Keratinocyte (primary cell): ENCODE measurements at regions not wholly inside any gene's neighbourhood (a gene's known extent, or its start where the extent isn't known, plus 50 kb on each side); places are given as distances from the start of the nearest gene placed in this dataset.
"Not testable (repeated sequence)": the region's sequence is repeated elsewhere in the genome, so short reads cannot be mapped to it uniquely, and the experiment has no call there.

ENCODE experiments used
- DNase-seq: peaks from one replicate; pipeline ENCODE4 v3.0.0-alpha.2; 2011; ENCODE audit warnings: low read depth, missing footprints, low spot score
- FAIRE-seq: peaks from 2 replicates; lab custom pipeline; 2011; peaks lifted over from hg19 to GRCh38; lab: Jason Lieb, UNC
- H2AFZ ChIP-seq: 2 replicates; pipeline ENCODE4 v1.6.0; 2012; ENCODE audit warnings: low read length, control low read depth, inconsistent platforms; ENCODE audit not compliant: control insufficient read depth
- H3K27ac ChIP-seq: 2 replicates; pipeline ENCODE4 v1.5.1; 2011; ENCODE audit warnings: low read length; ENCODE audit not compliant: control insufficient read depth, insufficient read depth
- H3K27me3 ChIP-seq: 3 replicates; pipeline ENCODE4 v1.6.0; 2011; ENCODE audit warnings: low read length; ENCODE audit not compliant: control insufficient read depth, insufficient read depth; ENCODE audit errors: extremely low read depth
- H3K36me3 ChIP-seq, 2 experiments: 2 replicates in 1 of 2; 3 replicates in 1 of 2; pipeline ENCODE4 v1.5.1; 2011; ENCODE audit warnings: low read length in 2 of 2, mild to moderate bottlenecking in 1 of 2; ENCODE audit not compliant: control insufficient read depth in 2 of 2, insufficient read depth in 2 of 2; ENCODE audit errors: extremely low read depth in 1 of 2
- H3K4me1 ChIP-seq: 3 replicates; pipeline ENCODE4 v1.5.1; 2011; ENCODE audit warnings: low read length; ENCODE audit not compliant: control insufficient read depth, insufficient read depth; ENCODE audit errors: extremely low read depth
- H3K4me2 ChIP-seq: 3 replicates; pipeline ENCODE4 v1.6.0; 2011; ENCODE audit warnings: low read depth, low read length; ENCODE audit not compliant: control insufficient read depth, insufficient read depth; ENCODE audit errors: extremely low read depth
- H3K4me3 ChIP-seq, 3 experiments: fragments of 200-600 bp in 1 of 3; sonication (generic) in 1 of 3; 2 replicates in 2 of 3; 3 replicates in 1 of 3; pipeline ENCODE4 v1.5.1; 2011 to 2016; ENCODE audit warnings: low read length in 3 of 3, mild to moderate bottlenecking in 3 of 3, control low read depth in 2 of 3, inconsistent platforms in 1 of 3, low read depth in 1 of 3, mixed read lengths in 1 of 3, mixed run types in 1 of 3, moderate library complexity in 1 of 3; ENCODE audit not compliant: control insufficient read depth in 2 of 3, insufficient read depth in 2 of 3; ENCODE audit errors: extremely low read depth in 1 of 3
- H3K79me2 ChIP-seq: 2 replicates; pipeline ENCODE4 v1.6.0; 2012; ENCODE audit warnings: low read length; ENCODE audit not compliant: control insufficient read depth, insufficient read depth
- H3K9ac ChIP-seq: 3 replicates; pipeline ENCODE4 v1.6.0; 2011; ENCODE audit warnings: low read length; ENCODE audit not compliant: control insufficient read depth, insufficient read depth; ENCODE audit errors: extremely low read depth
- H3K9me1 ChIP-seq: 3 replicates; pipeline ENCODE4 v1.6.0; 2011; ENCODE audit warnings: low read length; ENCODE audit not compliant: control insufficient read depth, insufficient read depth; ENCODE audit errors: extremely low read depth
- H3K9me3 ChIP-seq: 2 replicates; pipeline ENCODE4 v1.5.1; 2012; ENCODE audit warnings: low read depth, low read length; ENCODE audit not compliant: control insufficient read depth
- H4K20me1 ChIP-seq: 3 replicates; pipeline ENCODE4 v1.6.0; 2011; ENCODE audit warnings: low read length; ENCODE audit not compliant: control insufficient read depth, insufficient read depth; ENCODE audit errors: extremely low read depth
- EZH2 ChIP-seq: IDR thresholded peaks from one replicate; pipeline ENCODE4 v1.6.1; 2012; ENCODE audit warnings: inconsistent platforms, mild to moderate bottlenecking, low read length, moderate library complexity
- dilution Hi-C: fragments of 300-500 bp; cut with MboI; formaldehyde crosslinking; loops from one replicate; pipeline ENCODE4 v1.7.0; 2020; ENCODE audit warnings: low sequenced_read_pairs; ENCODE audit not compliant: extremely low pct_ligation_motif_present
- TF ChIP-seq, protein P1 (sequence below), 3 experiments: IDR thresholded peaks in 1 of 3; conservative IDR thresholded peaks in 1 of 3; optimal IDR thresholded peaks in 1 of 3; 2 replicates in 2 of 3; 3 replicates in 1 of 3; pipeline versions ENCODE3 to v1.5.1; 2011; ENCODE audit warnings: low read length in 3 of 3, mild to moderate bottlenecking in 3 of 3, moderate library complexity in 2 of 3, control low read depth in 1 of 3, inconsistent platforms in 1 of 3; ENCODE audit not compliant: insufficient read depth in 2 of 3; ENCODE audit errors: extremely low read depth in 1 of 3

DNA sequence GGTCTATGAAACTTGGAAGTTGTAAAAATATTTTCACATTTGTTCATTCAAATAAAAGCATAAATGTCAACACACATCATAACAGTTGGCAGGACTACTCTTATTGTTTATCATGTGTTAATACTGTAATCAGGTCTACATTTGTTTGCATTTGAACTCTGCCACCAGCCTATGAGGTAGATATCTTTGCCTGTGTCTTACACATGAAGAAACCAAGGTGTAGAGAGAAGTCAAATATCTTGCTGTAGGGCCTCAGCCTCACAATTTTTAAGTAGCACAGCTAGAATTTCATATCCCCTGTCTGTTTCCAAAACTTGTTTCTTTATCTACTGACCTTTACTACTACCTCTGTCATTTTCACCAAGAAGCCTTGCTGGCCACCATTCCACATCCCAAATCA is 161.9 kb downstream of the ZIC4 start:
- FAIRE-seq = no peak
- Histone ChIP-seq H3K9me3 (no peaks in the 10 kb centered on the region), H3K4me2 (no peak overlapping the region), H3K79me2 (no peaks in the 10 kb centered on the region), H3K9me1 (no peaks in the 10 kb centered on the region), H3K4me3 (no peak overlapping the region), H3K27me3 (no peaks in the 10 kb centered on the region), H3K9ac (no peak overlapping the region), H3K36me3 (no peaks in the 10 kb centered on the region), H4K20me1 (no peaks in the 10 kb centered on the region), H2AFZ (no peak overlapping the region), H3K27ac (no peak overlapping the region), H3K4me1 (no peaks in the 10 kb centered on the region)
- no peak for TF ChIP-seq EZH2
- dilution Hi-C loops = no loop called here
- DNase-seq = no peak

DNA sequence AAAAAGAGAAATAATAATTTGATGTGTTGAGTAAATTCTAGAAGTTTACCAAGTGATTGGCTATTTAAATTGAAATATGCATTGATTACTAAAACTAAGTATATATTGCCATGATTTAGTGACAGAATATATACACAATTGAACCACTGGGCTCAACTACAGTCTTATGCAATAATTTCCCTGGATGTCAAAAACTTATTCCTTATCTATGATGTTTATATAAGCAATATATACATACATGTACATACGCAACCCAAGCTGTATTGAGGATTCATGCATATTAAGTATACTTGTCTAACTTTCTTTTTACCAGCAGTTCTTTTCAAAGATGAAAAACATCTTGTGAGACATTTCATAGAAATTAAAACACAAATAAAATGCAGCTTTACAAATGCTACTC is 165.8 kb downstream of the ZIC4 start:
- TF ChIP-seq, protein P1, sequence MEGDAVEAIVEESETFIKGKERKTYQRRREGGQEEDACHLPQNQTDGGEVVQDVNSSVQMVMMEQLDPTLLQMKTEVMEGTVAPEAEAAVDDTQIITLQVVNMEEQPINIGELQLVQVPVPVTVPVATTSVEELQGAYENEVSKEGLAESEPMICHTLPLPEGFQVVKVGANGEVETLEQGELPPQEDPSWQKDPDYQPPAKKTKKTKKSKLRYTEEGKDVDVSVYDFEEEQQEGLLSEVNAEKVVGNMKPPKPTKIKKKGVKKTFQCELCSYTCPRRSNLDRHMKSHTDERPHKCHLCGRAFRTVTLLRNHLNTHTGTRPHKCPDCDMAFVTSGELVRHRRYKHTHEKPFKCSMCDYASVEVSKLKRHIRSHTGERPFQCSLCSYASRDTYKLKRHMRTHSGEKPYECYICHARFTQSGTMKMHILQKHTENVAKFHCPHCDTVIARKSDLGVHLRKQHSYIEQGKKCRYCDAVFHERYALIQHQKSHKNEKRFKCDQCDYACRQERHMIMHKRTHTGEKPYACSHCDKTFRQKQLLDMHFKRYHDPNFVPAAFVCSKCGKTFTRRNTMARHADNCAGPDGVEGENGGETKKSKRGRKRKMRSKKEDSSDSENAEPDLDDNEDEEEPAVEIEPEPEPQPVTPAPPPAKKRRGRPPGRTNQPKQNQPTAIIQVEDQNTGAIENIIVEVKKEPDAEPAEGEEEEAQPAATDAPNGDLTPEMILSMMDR (optimal IDR thresholded peaks at IDR 0.05 in 1 of 3, IDR thresholded peaks at IDR 0.05 in 1 of 3, conservative IDR thresholded peaks at IDR 0.05 in 1 of 3; ENCODE audit: extremely low read depth in 1 of 3, insufficient read depth in 2 of 3, low read length in 3 of 3) = no peak
- TF ChIP-seq EZH2 = no peak
- DNase-seq (no peak), FAIRE-seq (no peak)
- H4K20me1 ChIP-seq = no peaks in the 10 kb centered on the region
- H3K36me3 ChIP-seq = no peaks in the 10 kb centered on the region
- no peaks in the 10 kb centered on the region for H3K27me3 ChIP-seq
- H3K79me2 ChIP-seq = no peaks in the 10 kb centered on the region
- H3K9ac ChIP-seq = no peak overlapping the region
- no peak overlapping the region for H3K27ac ChIP-seq
- dilution Hi-C loops = no loop called here
- H2AFZ ChIP-seq = no peak overlapping the region
- H3K9me1 ChIP-seq = no peaks in the 10 kb centered on the region
- no peaks in the 10 kb centered on the region for H3K4me1 ChIP-seq
- no peak overlapping the region for H3K4me3 ChIP-seq
- H3K4me2 ChIP-seq = no peak overlapping the region
- no peaks in the 10 kb centered on the region for H3K9me3 ChIP-seq

- TF ChIP-seq, protein P1 (optimal IDR thresholded peaks at IDR 0.05 in 1 of 3, IDR thresholded peaks at IDR 0.05 in 1 of 3, conservative IDR thresholded peaks at IDR 0.05 in 1 of 3; ENCODE audit: extremely low read depth in 1 of 3, insufficient read depth in 2 of 3, low read length in 3 of 3) = no peak
- TF ChIP-seq EZH2 = no peak
Observed at GRCh38 chr3:147237991-147238390, 168.4 kb downstream of the ZIC4 start.

DNA sequence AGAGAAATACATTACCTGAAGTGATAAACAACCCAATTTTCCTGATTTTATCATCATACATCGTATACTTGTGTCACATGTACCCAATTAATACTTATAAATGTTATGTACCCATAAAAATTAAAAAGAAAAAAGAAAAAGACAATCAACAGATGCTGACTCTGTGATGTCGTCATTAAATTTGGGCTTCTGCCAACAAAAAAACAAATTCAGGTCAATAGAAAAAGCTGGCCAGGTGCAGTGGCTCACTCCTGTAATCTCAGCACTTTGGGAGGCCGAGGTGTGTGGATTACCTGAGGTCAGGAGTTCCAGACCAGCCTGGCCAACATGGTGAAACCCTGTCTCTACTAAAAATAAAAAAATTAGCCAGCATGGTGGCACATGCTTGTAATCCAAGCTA is 174.4 kb downstream of the ZIC4 start:
- H3K4me3 ChIP-seq, H3K9me1 ChIP-seq, H2AFZ ChIP-seq, FAIRE-seq, H3K4me1 ChIP-seq, DNase-seq, H3K27ac ChIP-seq, H3K4me2 ChIP-seq, H3K79me2 ChIP-seq, H3K9ac ChIP-seq, dilution Hi-C loops, H3K9me3 ChIP-seq, H3K36me3 ChIP-seq, H4K20me1 ChIP-seq, H3K27me3 ChIP-seq: not testable (repeated sequence)

More at GRCh38 chr3:147237991-147238390, 168.4 kb downstream of the ZIC4 start:
- no peak overlapping the region for H3K4me2 ChIP-seq
- H3K79me2 ChIP-seq = no peaks in the 10 kb centered on the region
- FAIRE-seq (no peak), DNase-seq (no peak)
- H3K4me1 ChIP-seq = no peaks in the 10 kb centered on the region
- no peak overlapping the region for H3K4me3 ChIP-seq
- H3K36me3 ChIP-seq = no peaks in the 10 kb centered on the region
- no peaks in the 10 kb centered on the region for H3K9me3 ChIP-seq
- H3K9me1 ChIP-seq = no peaks in the 10 kb centered on the region
- H3K9ac ChIP-seq = no peak overlapping the region
- H2AFZ ChIP-seq = no peak overlapping the region
- H4K20me1 ChIP-seq = no peaks in the 10 kb centered on the region
- no peak overlapping the region for H3K27ac ChIP-seq
- H3K27me3 ChIP-seq = no peaks in the 10 kb centered on the region
- dilution Hi-C loops = no loop called here
